ENCODE measurements at regions not wholly inside any gene's neighbourhood (a gene's known extent, or its start where the extent isn't known, plus 50 kb on each side); places are given as distances from the start of the nearest gene placed in this dataset.

GRCh38 chr22:47456031-47456430, 693.6 kb downstream of the TBC1D22A start:
- TF ChIP-seq CTCF (conservative IDR thresholded peaks at IDR 0.05; ENCODE audit: low read depth, low read length): no peak
- H3K4me3 ChIP-seq (ENCODE audit: low read depth, low read length): no peak overlapping the region
- DNase-seq (ENCODE audit: low read depth): no peak

- no peak for TF ChIP-seq CTCF (conservative IDR thresholded peaks at IDR 0.05; ENCODE audit: low read depth, low read length)
- DNase-seq (ENCODE audit: low read depth): no peak
Observed at GRCh38 chr22:47453049-47453448, 690.6 kb downstream of the TBC1D22A start.

DNA sequence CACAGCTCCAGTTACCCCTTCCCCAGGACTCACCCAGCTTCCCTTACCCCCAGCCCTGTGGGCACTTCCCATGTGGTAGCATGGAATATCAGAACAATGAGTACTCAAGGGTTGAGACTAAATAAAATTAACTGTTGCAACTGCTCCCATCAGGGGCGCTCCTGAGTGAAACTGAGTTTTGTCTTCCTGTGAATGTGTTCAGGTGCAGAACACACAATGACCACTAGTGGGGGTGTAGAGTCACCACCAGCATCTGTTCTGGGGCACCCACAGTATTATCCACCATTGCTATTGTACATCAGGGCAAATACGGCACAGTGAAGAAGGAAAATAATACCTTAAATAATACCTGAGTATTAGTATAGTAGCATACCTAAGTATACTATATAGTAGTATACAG, 689.7 kb downstream of the TBC1D22A start:
- H3K4me3 ChIP-seq (ENCODE audit: low read depth, low read length): no peak overlapping the region
- no peak for DNase-seq (ENCODE audit: low read depth)
- no peak for TF ChIP-seq CTCF (conservative IDR thresholded peaks at IDR 0.05; ENCODE audit: low read depth, low read length)

More at GRCh38 chr22:47453049-47453448, 690.6 kb downstream of the TBC1D22A start:
- no peak overlapping the region for H3K4me3 ChIP-seq (ENCODE audit: low read depth, low read length)

DNA sequence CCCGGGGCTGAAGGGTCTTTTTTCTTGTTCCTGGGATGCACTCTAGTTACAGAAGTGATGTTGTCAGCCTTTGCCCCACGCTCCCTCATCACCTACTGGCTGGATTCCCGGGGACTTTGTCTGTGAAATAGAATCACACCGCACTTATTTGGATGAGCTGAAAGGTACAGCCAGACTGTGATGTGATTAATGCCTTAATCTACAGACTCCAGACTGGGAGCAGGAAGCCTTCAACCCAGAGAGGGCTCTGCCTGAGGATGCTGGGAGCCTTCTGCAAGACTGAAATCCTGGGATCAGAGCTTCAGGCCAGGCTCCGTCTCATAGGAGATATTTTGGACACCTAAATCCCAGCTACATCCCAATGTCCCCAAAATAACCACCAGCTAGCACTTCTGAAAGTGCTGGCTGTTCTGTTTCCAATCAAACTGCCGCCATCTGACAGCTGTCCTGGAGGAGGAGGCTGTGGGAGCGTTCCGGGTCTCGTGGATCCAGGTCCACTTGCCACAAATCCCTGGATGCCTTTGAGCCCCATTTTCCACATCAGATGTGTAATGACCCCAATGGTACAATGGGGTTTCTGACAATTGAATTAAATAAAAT, 688.5 kb downstream of the TBC1D22A start:
- no peak for DNase-seq (ENCODE audit: low read depth)
- no peak overlapping the region for H3K4me3 ChIP-seq (ENCODE audit: low read depth, low read length)
- TF ChIP-seq CTCF (conservative IDR thresholded peaks at IDR 0.05; ENCODE audit: low read depth, low read length): no peak

GRCh38 chr22:47449508-47450270, 687.2 kb downstream of the TBC1D22A start:
- DNase-seq (ENCODE audit: low read depth): no peak
- TF ChIP-seq CTCF (conservative IDR thresholded peaks at IDR 0.05; ENCODE audit: low read depth, low read length): no peak
- no peak overlapping the region for H3K4me3 ChIP-seq (ENCODE audit: low read depth, low read length)

GRCh38 chr22:47448231-47449223, 686.1 kb downstream of the TBC1D22A start:
- DNase-seq (ENCODE audit: low read depth): no peak
- no peak for TF ChIP-seq CTCF (conservative IDR thresholded peaks at IDR 0.05; ENCODE audit: low read depth, low read length)
- no peak overlapping the region for H3K4me3 ChIP-seq (ENCODE audit: low read depth, low read length)
